ENCODE measurements at regions not wholly inside any gene's neighbourhood (a gene's known extent, or its start where the extent isn't known, plus 50 kb on each side); places are given as distances from the start of the nearest gene placed in this dataset.

GRCh38 chr4:43356786-43357185, 464.3 kb downstream of the GRXCR1 start:
- 83 to 84% methylated on average over 3 of the region's 3 CpGs for WGBS, 2 donors
- no peak for ATAC-seq
- H3K27ac ChIP-seq = no peak overlapping the region
- intact Hi-C loops (cut with DNase I) = no loop called here
- no peak for FAIRE-seq
- H3K4me1 ChIP-seq = peaks cover 3 to 19% (median 5%) of the 10 kb centered on the region in 3 donors
- no peaks in the 10 kb centered on the region for H3K27me3 ChIP-seq
- H3K4me3 ChIP-seq = no peak overlapping the region
- no peak for DNase-seq
- no peaks in the 10 kb centered on the region for H3K9me3 ChIP-seq
- no peak for TF ChIP-seq CTCF (IDR thresholded peaks at IDR 0.05)
- H3K36me3 ChIP-seq = no peaks in the 10 kb centered on the region

DNA sequence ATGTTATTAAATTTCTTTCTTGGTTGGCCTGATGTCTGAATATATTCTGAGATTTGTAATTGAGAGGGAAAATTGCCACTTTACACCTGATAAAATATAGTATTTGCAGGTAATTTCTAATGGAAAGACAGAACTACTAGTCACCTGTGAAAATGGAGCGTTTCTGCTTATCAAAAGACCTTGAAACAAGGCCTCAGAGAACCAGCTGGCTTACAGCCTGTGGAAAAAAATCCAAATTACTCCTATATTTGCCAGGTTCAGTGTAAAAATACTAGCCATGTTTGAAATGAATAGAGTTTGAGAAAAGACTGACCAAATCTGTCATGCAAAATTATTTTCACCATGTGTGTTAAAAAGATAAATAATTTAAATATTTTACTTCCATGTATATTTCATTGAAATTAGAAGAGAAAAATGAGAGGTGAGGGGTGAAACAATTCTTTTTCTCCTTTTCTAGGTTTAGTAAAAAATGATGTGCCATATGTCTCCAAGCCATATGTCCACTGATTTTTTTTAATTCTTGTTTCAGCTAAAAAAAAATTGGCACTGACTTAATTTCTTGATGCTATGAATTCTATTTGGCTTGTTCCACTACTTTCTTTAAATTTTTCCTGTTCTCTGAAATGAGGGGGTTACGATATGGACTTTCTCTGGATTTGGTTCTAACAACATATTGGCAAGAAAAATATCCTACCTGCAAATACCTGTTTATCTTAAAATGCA, 464.9 kb downstream of the GRXCR1 start:
- intact Hi-C loops (cut with DNase I) = no loop called here
- peaks cover 3 to 19% (median 5%) of the 10 kb centered on the region in 3 donors for H3K4me1 ChIP-seq
- WGBS, 2 donors = 52 to 59% methylated on average over 2 of the region's 2 CpGs

DNA sequence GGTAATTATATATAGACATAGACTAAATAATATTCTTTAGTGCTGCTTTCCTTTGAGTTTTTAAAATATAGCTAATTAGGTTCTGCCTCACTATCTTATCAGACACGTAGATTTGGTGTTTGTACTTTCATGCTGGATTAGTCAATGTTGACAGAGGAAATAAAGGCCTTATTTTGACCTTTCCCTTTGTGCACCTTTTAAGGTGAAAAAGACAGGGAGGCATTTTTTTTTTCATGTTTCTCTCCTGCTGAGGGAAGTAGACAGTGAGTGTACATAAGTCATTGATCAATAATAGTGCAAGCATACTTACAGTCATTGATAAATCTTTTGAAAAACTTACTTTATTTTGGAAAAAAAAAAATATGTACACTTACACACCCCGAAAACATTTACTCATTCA, 467.8 kb downstream of the GRXCR1 start:
- 11 to 21% methylated on average over 2 of the region's 2 CpGs for WGBS, 2 donors
- Histone ChIP-seq H3K27me3 (no peaks in the 10 kb centered on the region), H3K9me3 (no peaks in the 10 kb centered on the region), H3K4me3 (no peak overlapping the region), H3K4me1 (peaks cover 3 to 9% (median 5%) of the 10 kb centered on the region in 3 donors), H3K27ac (no peak overlapping the region), H3K36me3 (no peaks in the 10 kb centered on the region)
- TF ChIP-seq CTCF (IDR thresholded peaks at IDR 0.05) = no peak
- peak; percentile 76 to 93 (median 90) for ATAC-seq
- no peak for FAIRE-seq
- no peak for DNase-seq
- intact Hi-C loops (cut with DNase I) = no loop called here

More for the DNA sequence above, 464.9 kb downstream of the GRXCR1 start:
- no peaks in the 10 kb centered on the region for H3K9me3 ChIP-seq
- no peaks in the 10 kb centered on the region for H3K27me3 ChIP-seq
- peak in 2 of 4 donors; percentile 57 to 58 for ATAC-seq
- no peak overlapping the region for H3K4me3 ChIP-seq
- no peak for FAIRE-seq
- no peak for TF ChIP-seq CTCF (IDR thresholded peaks at IDR 0.05)
- no peaks in the 10 kb centered on the region for H3K36me3 ChIP-seq
- no peak overlapping the region for H3K27ac ChIP-seq
- peak in 1 of 6 donors; percentile 14 for DNase-seq

DNA sequence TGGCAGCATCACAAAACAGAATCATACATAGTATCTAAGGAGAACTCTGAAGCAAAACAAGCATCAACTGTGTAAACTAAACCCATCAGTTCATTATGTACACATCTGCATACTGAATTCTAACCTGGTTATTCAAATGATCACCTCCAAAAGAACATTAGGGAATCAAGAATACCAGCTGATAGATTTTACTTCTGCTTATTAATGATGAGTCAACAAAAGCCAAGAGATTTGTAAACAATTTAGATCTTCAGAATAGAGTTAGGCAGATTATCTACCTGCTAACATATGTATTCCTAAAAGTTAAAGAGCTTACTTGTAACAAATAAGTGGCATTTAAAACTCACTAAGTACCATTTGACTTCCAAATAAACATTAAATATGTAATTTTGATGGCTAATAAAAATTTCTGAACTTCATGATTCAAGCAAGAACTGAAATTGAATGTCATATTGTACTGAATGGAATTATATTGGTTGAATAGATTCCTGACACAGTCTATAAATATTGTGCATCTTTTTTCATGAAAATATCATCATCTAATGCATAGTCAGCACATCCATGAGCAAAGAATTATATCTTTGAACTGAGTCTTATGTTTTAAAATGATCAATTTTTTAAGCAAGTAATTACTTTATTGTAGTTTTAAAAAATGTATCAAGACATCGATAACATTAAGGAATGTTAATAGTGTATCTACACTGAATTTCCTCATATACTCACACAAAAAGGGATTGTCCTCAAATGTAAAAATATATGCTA, 470.5 kb downstream of the GRXCR1 start:
- no peaks in the 10 kb centered on the region for H3K36me3 ChIP-seq
- no peak for FAIRE-seq
- no peak overlapping the region for H3K27ac ChIP-seq
- peaks cover 3 to 9% (median 5%) of the 10 kb centered on the region in 3 donors for H3K4me1 ChIP-seq
- intact Hi-C loops (cut with DNase I) = no loop called here
- no peak for TF ChIP-seq CTCF (IDR thresholded peaks at IDR 0.05)
- no peak for ATAC-seq
- H3K9me3 ChIP-seq = no peaks in the 10 kb centered on the region
- no peak overlapping the region for H3K4me3 ChIP-seq
- 95 to 96% methylated on average over 1 of the region's 1 CpG for WGBS, 2 donors
- DNase-seq = no peak
- H3K27me3 ChIP-seq = no peaks in the 10 kb centered on the region

Data from pancreas (tissue), 10 donors.